Urinary bladder (tissue), 3 donors: ENCODE measurements at regions not wholly inside any gene's neighbourhood (a gene's known extent, or its start where the extent isn't known, plus 50 kb on each side); places are given as distances from the start of the nearest gene placed in this dataset.
A peak's percentile ranks its signal among the peaks of the same experiment; 100 is the strongest.
"Not testable (repeated sequence)": the region's sequence is repeated elsewhere in the genome, so short reads cannot be mapped to it uniquely, and the experiment has no call there.

Experiments used
- DNase-seq: peaks from one replicate; pipeline ENCODE4 v3.0.0-alpha.2; 2015; ENCODE audit errors: extremely low spot score
- H3K27ac ChIP-seq: one replicate; pipeline ENCODE4 v1.5.1; 2013; ENCODE audit warnings: low read depth, mild to moderate bottlenecking, moderate library complexity
- H3K36me3 ChIP-seq: one replicate; pipeline ENCODE4 v1.6.1; 2013; ENCODE audit warnings: mild to moderate bottlenecking, moderate library complexity; ENCODE audit not compliant: insufficient read depth
- H3K4me1 ChIP-seq: one replicate; pipeline ENCODE4 v1.6.1; 2013; ENCODE audit warnings: mild to moderate bottlenecking, moderate library complexity; ENCODE audit not compliant: insufficient read depth
- H3K4me3 ChIP-seq: one replicate; pipeline ENCODE4 v1.5.1; 2013; ENCODE audit warnings: low read depth, low read length
- WGBS: extraction: QIAGEN DNeasy Blood & Tissue Kit; methylation state at CpG from one replicate; pipeline ENCODE4 v1.1.7; 2013; 5-methylcytosine and 5-hydroxymethylcytosine counted together
- donor health status: healthy with polysubstance abuse.
- donor health status: healthy.

GRCh38 chr15:95149036-95149435 is 917.7 kb downstream of the MCTP2 start:
- WGBS: 52% methylated on average over 3 of the region's 3 CpGs

GRCh38 chr15:95149771-95150170 is 918.4 kb downstream of the MCTP2 start:
- no peak for DNase-seq

More at GRCh38 chr15:95149036-95149435, 917.7 kb downstream of the MCTP2 start:
- no peak overlapping the region for H3K27ac ChIP-seq
- no peaks in the 10 kb centered on the region for H3K36me3 ChIP-seq
- no peaks in the 10 kb centered on the region for H3K4me1 ChIP-seq
- H3K4me3 ChIP-seq: no peak overlapping the region
- no peak for DNase-seq

GRCh38 chr15:95150466-95150865 is 919.1 kb downstream of the MCTP2 start:
- DNase-seq: no peak
- Histone ChIP-seq H3K4me3 (no peak overlapping the region), H3K36me3 (no peaks in the 10 kb centered on the region), H3K4me1 (no peaks in the 10 kb centered on the region), H3K27ac (no peak overlapping the region)
- 78% methylated on average over 10 of the region's 10 CpGs for WGBS

More at GRCh38 chr15:95149771-95150170, 918.4 kb downstream of the MCTP2 start:
- Histone ChIP-seq H3K4me1 (no peaks in the 10 kb centered on the region), H3K36me3 (no peaks in the 10 kb centered on the region), H3K4me3 (no peak overlapping the region), H3K27ac (no peak overlapping the region)

GRCh38 chr15:95152741-95153140 is 921.4 kb downstream of the MCTP2 start:
- DNase-seq: no peak
- H3K4me3 ChIP-seq: no peak overlapping the region
- no peaks in the 10 kb centered on the region for H3K36me3 ChIP-seq
- no peaks in the 10 kb centered on the region for H3K4me1 ChIP-seq
- WGBS: 99% methylated on average over 1 of the region's 1 CpG
- no peak overlapping the region for H3K27ac ChIP-seq

- DNase-seq, H3K36me3 ChIP-seq, H3K4me1 ChIP-seq, H3K4me3 ChIP-seq, H3K27ac ChIP-seq: not testable (repeated sequence)
- WGBS: 86% methylated on average over 2 of the region's 2 CpGs
Measured at GRCh38 chr15:95153201-95153600, 921.8 kb downstream of the MCTP2 start.

GRCh38 chr15:95160316-95160715 is 929.0 kb downstream of the MCTP2 start:
- WGBS: 75% methylated on average over 4 of the region's 4 CpGs

GRCh38 chr15:95162069-95162468 is 930.7 kb downstream of the MCTP2 start:
- H3K36me3 ChIP-seq: no peaks in the 10 kb centered on the region
- no peak for DNase-seq
- WGBS: 36% methylated on average over 3 of the region's 3 CpGs
- no peak overlapping the region for H3K4me3 ChIP-seq
- H3K27ac ChIP-seq: no peak overlapping the region
- H3K4me1 ChIP-seq: no peaks in the 10 kb centered on the region

More at GRCh38 chr15:95160316-95160715, 929.0 kb downstream of the MCTP2 start:
- DNase-seq: no peak
- Histone ChIP-seq H3K4me1 (no peaks in the 10 kb centered on the region), H3K36me3 (no peaks in the 10 kb centered on the region), H3K4me3 (no peak overlapping the region), H3K27ac (no peak overlapping the region)

GRCh38 chr15:95162531-95162930 is 931.2 kb downstream of the MCTP2 start:
- no peaks in the 10 kb centered on the region for H3K4me1 ChIP-seq
- no peak overlapping the region for H3K27ac ChIP-seq
- no peaks in the 10 kb centered on the region for H3K36me3 ChIP-seq
- no peak for DNase-seq
- no peak overlapping the region for H3K4me3 ChIP-seq

GRCh38 chr15:95162967-95163531 is 931.7 kb downstream of the MCTP2 start:
- Histone ChIP-seq H3K27ac (peak overlapping the region; percentile 71), H3K4me1 (no peaks in the 10 kb centered on the region), H3K36me3 (no peaks in the 10 kb centered on the region), H3K4me3 (no peak overlapping the region)
- WGBS: 51% methylated on average over 7 of the region's 7 CpGs
- no peak for DNase-seq

- H3K36me3 ChIP-seq: no peaks in the 10 kb centered on the region
- 41% methylated on average over 1 of the region's 1 CpG for WGBS
- no peak for DNase-seq
- no peak overlapping the region for H3K4me3 ChIP-seq
- H3K4me1 ChIP-seq: peaks cover 5% of the 10 kb centered on the region
- H3K27ac ChIP-seq: no peak overlapping the region
Measured at GRCh38 chr15:95168152-95168551, 936.8 kb downstream of the MCTP2 start.

GRCh38 chr15:95168951-95169431 is 937.6 kb downstream of the MCTP2 start:
- no peak overlapping the region for H3K4me3 ChIP-seq
- 75% methylated on average over 5 of the region's 5 CpGs for WGBS
- peak overlapping the region; percentile 32 for H3K27ac ChIP-seq
- no peak for DNase-seq
- no peaks in the 10 kb centered on the region for H3K36me3 ChIP-seq
- peaks cover 5% of the 10 kb centered on the region for H3K4me1 ChIP-seq

- Histone ChIP-seq H3K36me3 (no peaks in the 10 kb centered on the region), H3K4me3 (peak overlapping the region; percentile 5), H3K4me1 (peaks cover 5% of the 10 kb centered on the region), H3K27ac (peak overlapping the region; percentile 82)
- peak; percentile 41 for DNase-seq
- WGBS: 23% methylated on average over 31 of the region's 31 CpGs
Measured at GRCh38 chr15:95169541-95170459, 938.4 kb downstream of the MCTP2 start.

- Histone ChIP-seq H3K4me1 (peaks cover 5% of the 10 kb centered on the region), H3K27ac (peak overlapping the region; percentile 58), H3K4me3 (no peak overlapping the region), H3K36me3 (no peaks in the 10 kb centered on the region)
- DNase-seq: no peak
- WGBS: 44% methylated on average over 6 of the region's 6 CpGs
Measured at GRCh38 chr15:95170561-95171380, 939.4 kb downstream of the MCTP2 start.
